Right lobe of liver (tissue), 4 donors: ENCODE measurements at regions not wholly inside any gene's neighbourhood (a gene's known extent, or its start where the extent isn't known, plus 50 kb on each side); places are given as distances from the start of the nearest gene placed in this dataset.

Source experiments
- POLR2A ChIP-seq: fragments of 450-650 bp; IDR thresholded peaks from one replicate; pipeline ENCODE4 v1.6.1; 2017; ENCODE audit warnings: antibody characterized with exemption, mild to moderate bottlenecking
- TF ChIP-seq, protein P1 (sequence below), 4 donors: fragments of 200-600 bp in 3 of 4; fragments of 450-650 bp in 1 of 4; IDR thresholded peaks; one replicate each; pipeline versions ENCODE4 v1.5.1 to v1.8.0; 2016 to 2022; ENCODE audit warnings: antibody characterized with exemption in 4 of 4, mild to moderate bottlenecking in 2 of 4
- donor health status: DM: no; HTN: no; CAD: no.
- donor health status: DM: no; HTN: no; CAD: no.
- donor health status: DM: no; HTN: yes; CAD: no.

DNA sequence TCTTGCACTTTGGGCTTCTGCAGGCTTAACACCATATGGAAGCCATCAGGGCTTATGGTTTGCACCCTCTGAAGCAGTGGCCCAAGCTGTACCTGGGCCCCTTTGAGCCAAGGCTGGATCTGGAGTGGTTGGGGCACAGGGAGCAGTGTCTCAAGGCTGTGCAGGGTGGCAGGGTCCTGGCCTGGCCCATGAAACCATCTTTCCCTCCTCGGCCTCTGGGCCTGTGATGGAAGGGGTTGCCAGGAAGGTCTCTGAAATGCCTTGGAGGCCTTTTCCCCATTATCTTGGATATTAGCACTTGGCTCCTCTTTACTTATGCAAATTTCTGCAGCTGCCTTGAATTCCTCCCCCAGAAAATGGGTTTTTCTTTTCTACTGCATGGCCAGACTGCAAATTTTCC, 134.7 kb upstream of the USP9X start:
- TF ChIP-seq POLR2A, result no peak
- TF ChIP-seq, protein P1, sequence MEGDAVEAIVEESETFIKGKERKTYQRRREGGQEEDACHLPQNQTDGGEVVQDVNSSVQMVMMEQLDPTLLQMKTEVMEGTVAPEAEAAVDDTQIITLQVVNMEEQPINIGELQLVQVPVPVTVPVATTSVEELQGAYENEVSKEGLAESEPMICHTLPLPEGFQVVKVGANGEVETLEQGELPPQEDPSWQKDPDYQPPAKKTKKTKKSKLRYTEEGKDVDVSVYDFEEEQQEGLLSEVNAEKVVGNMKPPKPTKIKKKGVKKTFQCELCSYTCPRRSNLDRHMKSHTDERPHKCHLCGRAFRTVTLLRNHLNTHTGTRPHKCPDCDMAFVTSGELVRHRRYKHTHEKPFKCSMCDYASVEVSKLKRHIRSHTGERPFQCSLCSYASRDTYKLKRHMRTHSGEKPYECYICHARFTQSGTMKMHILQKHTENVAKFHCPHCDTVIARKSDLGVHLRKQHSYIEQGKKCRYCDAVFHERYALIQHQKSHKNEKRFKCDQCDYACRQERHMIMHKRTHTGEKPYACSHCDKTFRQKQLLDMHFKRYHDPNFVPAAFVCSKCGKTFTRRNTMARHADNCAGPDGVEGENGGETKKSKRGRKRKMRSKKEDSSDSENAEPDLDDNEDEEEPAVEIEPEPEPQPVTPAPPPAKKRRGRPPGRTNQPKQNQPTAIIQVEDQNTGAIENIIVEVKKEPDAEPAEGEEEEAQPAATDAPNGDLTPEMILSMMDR (IDR thresholded peaks at IDR 0.05), result no peak
